Activated T-helper 2 cell treated with anti-CD3 and anti-CD28 coated beads, Interferon-gamma antibody, Interleukin-2, Interleukin-4, amounts not matched to agents 10 μg/mL and 5 μg/mL and 100 μg/mL, durations not matched to agents 14 hours and 24 hours and 36 hours (primary cell): ENCODE measurements at regions not wholly inside any gene's neighbourhood (a gene's known extent, or its start where the extent isn't known, plus 50 kb on each side); places are given as distances from the start of the nearest gene placed in this dataset.
A peak's percentile ranks its signal among the peaks of the same experiment; 100 is the strongest.

Source experiments
- DNase-seq: peaks from one replicate; pipeline ENCODE4 v3.0.0; 2021; ENCODE audit warnings: low spot score
- H3K27ac Mint-ChIP-seq: one replicate; pipeline ENCODE4 v1.8.0; 2021; ENCODE audit warnings: mixed read lengths
- H3K27me3 Mint-ChIP-seq: one replicate; pipeline ENCODE4 v1.8.0; 2021; ENCODE audit warnings: low read depth, mixed read lengths
- H3K36me3 Mint-ChIP-seq: one replicate; pipeline ENCODE4 v1.8.0; 2021; ENCODE audit warnings: low read depth, mixed read lengths
- H3K4me1 Mint-ChIP-seq: one replicate; pipeline ENCODE4 v1.8.0; 2021; ENCODE audit warnings: low read depth, mixed read lengths
- H3K4me3 Mint-ChIP-seq: one replicate; pipeline ENCODE4 v1.8.0; 2021; ENCODE audit warnings: low read depth, mild to moderate bottlenecking, moderate library complexity, mixed read lengths
- H3K9me3 Mint-ChIP-seq: one replicate; pipeline ENCODE4 v1.8.0; 2021; ENCODE audit warnings: mixed read lengths
- intact Hi-C: fragments of 100-400 bp; cut with micrococcal nuclease; formaldehyde crosslinking; loops from one replicate; pipeline ENCODE4 v1.15.1; 2023

DNA sequence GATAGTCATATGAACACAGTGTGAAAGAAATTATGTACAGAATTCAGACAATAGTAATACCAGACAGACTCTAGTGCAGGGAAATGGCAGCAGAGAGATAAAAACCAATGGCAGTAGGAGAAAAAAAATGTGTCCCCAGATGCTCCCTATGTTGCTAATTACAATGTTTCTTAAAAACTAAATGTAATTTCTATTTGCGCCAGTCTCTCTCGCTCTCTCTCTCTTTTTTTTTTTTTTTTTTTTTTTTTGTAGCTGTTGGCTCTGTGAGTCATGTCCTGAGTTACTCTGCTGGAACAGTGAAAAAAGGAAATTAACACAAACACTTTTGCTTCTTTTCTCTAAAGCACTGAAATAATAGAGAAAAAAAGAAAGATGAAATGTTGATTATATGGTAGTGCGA lies 871.9 kb downstream of the GBE1 start:
- no peaks in the 10 kb centered on the region for H3K4me1 Mint-ChIP-seq
- no peak for DNase-seq
- H3K27me3 Mint-ChIP-seq, result no peaks in the 10 kb centered on the region
- no peak overlapping the region for H3K27ac Mint-ChIP-seq
- no peaks in the 10 kb centered on the region for H3K36me3 Mint-ChIP-seq
- H3K4me3 Mint-ChIP-seq, result no peak overlapping the region
- intact Hi-C loops, result no loop called here
- H3K9me3 Mint-ChIP-seq, result peaks cover 47% of the 10 kb centered on the region

DNA sequence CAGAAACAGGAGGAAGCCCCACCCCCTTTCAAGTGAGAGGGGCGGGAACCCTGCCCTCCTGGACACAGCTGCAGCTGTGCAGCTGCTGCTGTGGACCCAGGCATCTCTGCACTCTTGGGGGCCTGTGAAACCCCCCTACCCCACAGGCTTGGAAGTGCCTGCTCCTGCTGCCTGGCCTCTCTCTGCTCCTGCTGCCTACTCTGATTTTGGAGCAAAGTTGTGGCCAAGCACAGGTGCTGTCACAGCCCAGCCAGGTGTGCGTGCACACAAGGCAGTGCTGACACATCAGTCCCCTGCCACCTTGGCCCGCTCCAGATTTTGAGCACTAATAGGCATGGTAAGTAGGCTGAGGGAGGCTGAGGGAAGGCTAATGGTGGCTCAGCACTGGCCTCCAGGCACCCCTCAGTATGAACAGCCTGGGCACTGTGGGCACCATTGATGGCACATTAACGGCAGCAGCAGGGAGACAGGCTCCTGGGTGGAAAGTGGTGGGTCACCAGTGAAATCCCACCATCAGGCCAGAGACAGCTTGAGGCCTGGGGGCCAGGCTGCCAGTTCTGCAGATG lies 890.9 kb downstream of the GBE1 start:
- Mint-ChIP-seq H3K9me3 (peaks cover 44% of the 10 kb centered on the region), H3K4me1 (no peaks in the 10 kb centered on the region), H3K36me3 (no peaks in the 10 kb centered on the region), H3K27me3 (no peaks in the 10 kb centered on the region), H3K4me3 (no peak overlapping the region), H3K27ac (no peak overlapping the region)
- no peak for DNase-seq
- intact Hi-C loops, result no loop called here

DNA sequence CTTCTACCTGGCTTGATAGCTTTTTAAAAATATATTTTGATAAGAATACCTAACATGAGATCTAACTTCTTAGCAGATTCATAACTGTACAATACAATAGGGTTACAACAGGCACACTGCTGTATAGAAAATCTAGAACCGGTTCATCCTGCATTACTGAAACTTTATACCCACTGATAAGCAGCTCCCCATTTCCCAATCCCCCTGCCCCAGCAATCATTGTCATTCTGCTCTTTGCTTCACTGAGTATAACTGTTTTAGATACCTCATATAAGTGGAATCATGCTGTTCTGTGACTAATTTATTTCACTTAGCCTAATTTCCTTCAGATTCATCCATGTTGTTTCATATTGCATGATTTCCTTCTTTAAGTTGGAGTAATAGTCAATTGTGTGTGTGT lies 906.0 kb downstream of the GBE1 start:
- no peaks in the 10 kb centered on the region for H3K27me3 Mint-ChIP-seq
- H3K36me3 Mint-ChIP-seq, result no peaks in the 10 kb centered on the region
- no peak overlapping the region for H3K4me3 Mint-ChIP-seq
- no peaks in the 10 kb centered on the region for H3K4me1 Mint-ChIP-seq
- DNase-seq, result no peak
- intact Hi-C loops, result no loop called here
- H3K9me3 Mint-ChIP-seq, result peaks cover 35% of the 10 kb centered on the region
- no peak overlapping the region for H3K27ac Mint-ChIP-seq

DNA sequence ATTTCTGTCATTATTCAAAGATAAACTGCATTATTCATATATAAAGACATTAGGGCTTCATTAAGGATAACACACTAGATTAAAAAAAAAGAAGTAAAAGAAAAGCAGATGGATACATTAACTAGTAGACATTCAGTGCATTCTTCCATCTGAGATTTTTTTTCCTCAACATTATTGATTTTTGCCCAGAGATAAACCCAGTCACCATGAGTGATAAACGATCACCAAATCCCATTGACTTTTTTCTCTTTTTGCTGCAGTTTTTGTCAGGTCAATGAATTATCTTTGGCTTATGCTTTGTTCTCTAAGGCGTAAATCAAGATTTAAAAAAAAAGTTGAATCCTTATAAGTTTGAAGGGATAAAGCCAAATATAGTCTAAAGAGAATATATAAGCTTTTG lies 925.0 kb downstream of the GBE1 start:
- H3K9me3 Mint-ChIP-seq, result peaks cover 24% of the 10 kb centered on the region
- no peak overlapping the region for H3K27ac Mint-ChIP-seq
- DNase-seq, result no peak
- intact Hi-C loops, result no loop called here
- H3K4me1 Mint-ChIP-seq, result no peaks in the 10 kb centered on the region
- H3K4me3 Mint-ChIP-seq, result no peak overlapping the region
- no peaks in the 10 kb centered on the region for H3K36me3 Mint-ChIP-seq
- no peaks in the 10 kb centered on the region for H3K27me3 Mint-ChIP-seq

DNA sequence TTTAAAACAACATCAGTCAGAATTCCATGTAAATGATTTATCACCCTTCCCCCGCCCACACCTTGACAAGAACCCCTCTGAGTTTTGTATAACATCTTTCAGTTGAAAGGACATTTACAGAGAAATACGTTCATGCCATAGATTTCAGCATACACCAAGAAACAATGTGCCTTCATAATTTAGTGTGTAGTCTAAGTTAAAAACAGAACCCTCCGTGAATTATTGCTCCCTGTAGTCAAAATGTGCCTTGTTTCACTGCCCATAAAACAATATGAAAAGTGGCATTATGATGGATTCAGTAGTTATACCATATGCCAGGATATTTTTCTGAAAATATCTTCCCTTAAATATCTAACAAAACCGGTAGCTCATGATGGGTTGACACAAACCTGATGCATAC lies 953.9 kb downstream of the GBE1 start:
- no peak for DNase-seq
- Mint-ChIP-seq H3K4me3 (no peak overlapping the region), H3K9me3 (peaks cover 19% of the 10 kb centered on the region), H3K36me3 (no peaks in the 10 kb centered on the region), H3K27ac (no peak overlapping the region), H3K27me3 (no peaks in the 10 kb centered on the region), H3K4me1 (no peaks in the 10 kb centered on the region)
- intact Hi-C loops, result no loop called here

DNA sequence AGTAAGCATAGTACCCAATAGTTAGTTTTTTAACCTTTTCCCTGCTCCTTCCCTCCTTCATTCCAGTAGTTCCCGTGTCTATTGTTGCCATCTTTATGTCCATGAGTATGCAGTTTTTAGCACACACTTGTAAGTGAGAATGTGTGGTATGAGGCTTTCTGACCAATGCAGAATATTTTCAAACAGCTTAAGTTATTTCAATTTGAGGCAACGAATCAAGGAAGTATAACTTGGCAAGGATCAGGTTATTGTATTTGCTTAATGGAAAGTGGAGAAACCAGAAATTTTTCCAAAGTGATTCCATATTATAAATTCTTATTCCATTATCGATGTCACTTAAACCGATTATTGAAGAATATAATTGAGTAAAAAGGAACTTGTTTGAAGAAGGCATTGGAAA lies 954.8 kb downstream of the GBE1 start:
- intact Hi-C loops, result no loop called here
- H3K4me3 Mint-ChIP-seq, result no peak overlapping the region
- H3K4me1 Mint-ChIP-seq, result no peaks in the 10 kb centered on the region
- H3K36me3 Mint-ChIP-seq, result no peaks in the 10 kb centered on the region
- H3K9me3 Mint-ChIP-seq, result peaks cover 25% of the 10 kb centered on the region
- H3K27ac Mint-ChIP-seq, result no peak overlapping the region
- DNase-seq, result no peak
- H3K27me3 Mint-ChIP-seq, result no peaks in the 10 kb centered on the region

DNA sequence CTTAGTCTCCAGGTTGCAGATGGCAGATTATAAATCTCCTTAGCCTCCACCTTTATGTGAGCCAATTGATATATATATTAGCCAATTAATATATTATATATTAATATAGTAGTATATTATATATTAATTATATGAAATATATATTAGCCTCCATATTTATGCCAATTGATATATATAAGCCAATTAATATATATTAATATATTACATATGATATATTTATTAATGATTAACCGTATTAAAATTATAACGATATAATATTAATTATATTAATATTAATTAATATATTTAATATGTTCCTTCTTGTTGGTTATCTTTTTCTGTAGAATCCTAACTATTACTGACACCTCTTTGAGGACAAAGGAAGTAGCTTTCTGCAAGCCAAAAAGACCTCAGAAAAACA lies 972.5 kb downstream of the GBE1 start:
- no peak overlapping the region for H3K4me3 Mint-ChIP-seq
- H3K27ac Mint-ChIP-seq, result no peak overlapping the region
- no peaks in the 10 kb centered on the region for H3K27me3 Mint-ChIP-seq
- no peaks in the 10 kb centered on the region for H3K36me3 Mint-ChIP-seq
- no peak for DNase-seq
- H3K9me3 Mint-ChIP-seq, result peaks cover 28% of the 10 kb centered on the region
- intact Hi-C loops, result no loop called here
- no peaks in the 10 kb centered on the region for H3K4me1 Mint-ChIP-seq

DNA sequence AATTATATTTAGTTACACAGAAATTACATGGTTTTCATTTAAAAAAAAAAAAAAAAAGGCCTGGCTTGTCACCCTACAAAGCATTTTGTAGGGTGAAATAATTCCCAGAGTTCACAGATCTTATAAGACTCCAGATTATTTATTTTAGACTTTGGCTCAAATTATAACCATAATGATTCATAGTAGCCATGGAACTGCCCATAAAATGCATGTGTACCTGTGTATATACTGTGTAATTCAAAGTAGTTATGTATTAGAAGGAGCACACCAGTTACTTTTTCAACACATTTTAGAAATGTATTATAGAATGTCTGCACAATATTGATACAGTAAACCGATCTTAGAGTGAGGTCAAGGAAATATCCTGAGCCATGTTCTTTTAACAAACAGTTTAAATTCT lies 975.6 kb downstream of the GBE1 start:
- intact Hi-C loops, result no loop called here
- Mint-ChIP-seq H3K36me3 (no peaks in the 10 kb centered on the region), H3K27me3 (no peaks in the 10 kb centered on the region), H3K4me3 (no peak overlapping the region), H3K4me1 (no peaks in the 10 kb centered on the region), H3K27ac (no peak overlapping the region), H3K9me3 (peaks cover 30% of the 10 kb centered on the region)
- DNase-seq, result no peak

DNA sequence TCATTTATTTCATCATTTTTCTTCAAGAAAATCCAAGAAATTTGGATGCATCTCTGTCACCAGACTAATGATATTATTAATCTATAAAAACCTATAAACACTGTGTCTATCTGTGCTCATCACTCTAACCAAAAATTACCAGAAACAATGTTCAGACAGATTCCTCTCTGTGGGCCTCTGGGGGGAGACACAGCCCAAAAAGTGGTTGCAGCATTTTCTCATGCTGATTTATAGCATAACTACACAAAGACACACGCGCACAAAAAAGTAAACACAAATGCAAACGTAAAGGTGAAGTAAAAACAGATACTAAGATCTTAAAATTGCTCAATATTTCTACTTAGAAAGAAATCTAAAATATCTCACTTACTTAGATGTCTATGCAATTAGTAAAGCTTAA lies 976.0 kb downstream of the GBE1 start:
- DNase-seq, result no peak
- no peaks in the 10 kb centered on the region for H3K27me3 Mint-ChIP-seq
- H3K27ac Mint-ChIP-seq, result no peak overlapping the region
- intact Hi-C loops, result no loop called here
- no peak overlapping the region for H3K4me3 Mint-ChIP-seq
- H3K4me1 Mint-ChIP-seq, result no peaks in the 10 kb centered on the region
- H3K36me3 Mint-ChIP-seq, result no peaks in the 10 kb centered on the region
- H3K9me3 Mint-ChIP-seq, result peaks cover 30% of the 10 kb centered on the region

DNA sequence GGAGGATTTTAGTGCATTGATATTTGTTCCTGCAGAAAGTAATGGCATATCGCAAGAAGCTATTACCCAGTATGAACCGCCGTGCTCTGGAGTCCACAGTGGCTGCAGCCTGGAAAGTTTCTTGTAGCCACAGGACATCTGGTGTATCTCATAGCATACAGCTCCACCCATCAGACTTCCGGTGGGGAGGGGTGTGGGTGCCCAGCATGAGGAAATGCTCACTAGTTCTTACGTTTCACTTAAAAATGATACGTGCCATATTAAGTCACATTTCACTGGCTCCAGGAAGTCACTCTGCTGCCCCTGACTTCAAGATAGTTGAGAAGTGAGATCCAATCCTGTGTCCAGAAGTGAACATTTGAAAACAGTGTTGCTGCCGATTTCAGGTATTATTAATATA lies 990.4 kb downstream of the GBE1 start:
- H3K4me1 Mint-ChIP-seq, result no peaks in the 10 kb centered on the region
- no peak overlapping the region for H3K27ac Mint-ChIP-seq
- peaks cover 14% of the 10 kb centered on the region for H3K9me3 Mint-ChIP-seq
- H3K36me3 Mint-ChIP-seq, result no peaks in the 10 kb centered on the region
- no peaks in the 10 kb centered on the region for H3K27me3 Mint-ChIP-seq
- DNase-seq, result no peak
- intact Hi-C loops, result no loop called here
- H3K4me3 Mint-ChIP-seq, result no peak overlapping the region

DNA sequence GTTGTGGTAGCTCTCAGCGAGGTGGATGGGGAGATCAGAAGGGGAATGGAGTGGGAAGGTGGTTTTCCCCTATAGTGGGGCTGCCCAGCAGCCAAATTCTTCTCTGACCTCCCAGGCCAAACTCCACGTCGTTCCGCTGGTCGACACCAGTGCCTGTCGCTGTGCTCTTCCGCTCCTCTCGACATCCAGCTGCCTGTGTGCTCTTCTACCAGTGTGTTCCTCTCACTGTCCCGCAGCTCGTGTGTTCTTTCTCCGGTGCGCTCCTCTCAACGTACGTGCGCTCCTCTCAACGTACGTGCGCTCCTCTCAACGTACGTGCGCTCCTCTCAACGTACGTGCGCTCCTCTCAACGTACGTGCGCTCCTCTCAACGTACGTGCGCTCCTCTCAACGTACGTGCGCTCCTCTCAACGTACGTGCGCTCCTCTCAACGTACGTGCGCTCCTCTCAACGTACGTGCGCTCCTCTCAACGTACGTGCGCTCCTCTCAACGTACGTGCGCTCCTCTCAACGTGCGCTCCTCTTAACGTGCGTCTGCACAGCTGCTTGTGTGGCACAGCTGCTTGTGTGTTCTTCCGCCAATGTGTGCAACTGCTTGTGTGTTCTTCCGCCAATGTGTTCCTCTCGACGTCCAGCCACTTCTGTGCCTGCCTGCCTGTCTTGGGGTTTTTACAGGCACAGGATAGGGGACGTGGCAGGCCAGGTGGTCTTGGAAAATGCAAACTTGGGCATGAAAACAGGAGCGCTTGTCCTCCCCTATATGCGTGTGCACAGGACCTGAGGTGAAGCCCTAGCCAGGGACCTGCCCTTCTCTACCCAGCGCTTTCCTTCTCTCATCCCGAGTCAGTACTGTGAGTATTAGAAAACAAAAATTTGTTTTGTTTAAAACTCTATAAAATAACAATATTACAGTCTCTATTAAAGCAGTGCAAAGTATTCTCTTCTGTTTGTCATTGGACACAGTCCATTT lies 991.1 kb downstream of the GBE1 start:
- Mint-ChIP-seq H3K4me3 (peak overlapping the region; percentile 27), H3K9me3 (peaks cover 14% of the 10 kb centered on the region), H3K27ac (no peak overlapping the region), H3K4me1 (no peaks in the 10 kb centered on the region), H3K27me3 (no peaks in the 10 kb centered on the region), H3K36me3 (no peaks in the 10 kb centered on the region)
- intact Hi-C loops, result no loop called here
- no peak for DNase-seq

DNA sequence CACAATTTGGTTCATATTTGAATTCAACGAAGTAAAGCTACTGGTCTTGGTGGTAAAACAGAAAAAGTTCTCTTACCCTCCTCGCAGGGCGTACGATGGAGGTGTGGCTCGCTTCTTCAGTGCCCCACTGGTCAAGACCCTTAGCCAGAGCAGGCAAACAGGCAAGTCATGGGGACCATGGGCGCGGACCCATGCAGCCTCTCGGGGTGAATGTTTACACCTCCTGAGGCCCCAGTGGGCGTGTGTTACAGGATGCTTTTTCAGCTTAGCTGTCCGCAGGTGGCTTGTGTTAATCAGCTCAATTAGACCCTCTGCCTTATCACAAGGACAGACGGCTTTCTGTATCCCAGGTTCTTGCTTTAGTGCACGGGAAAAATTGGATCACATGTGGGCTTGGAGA lies 991.8 kb downstream of the GBE1 start:
- H3K27ac Mint-ChIP-seq, result no peak overlapping the region
- intact Hi-C loops, result no loop called here

DNA sequence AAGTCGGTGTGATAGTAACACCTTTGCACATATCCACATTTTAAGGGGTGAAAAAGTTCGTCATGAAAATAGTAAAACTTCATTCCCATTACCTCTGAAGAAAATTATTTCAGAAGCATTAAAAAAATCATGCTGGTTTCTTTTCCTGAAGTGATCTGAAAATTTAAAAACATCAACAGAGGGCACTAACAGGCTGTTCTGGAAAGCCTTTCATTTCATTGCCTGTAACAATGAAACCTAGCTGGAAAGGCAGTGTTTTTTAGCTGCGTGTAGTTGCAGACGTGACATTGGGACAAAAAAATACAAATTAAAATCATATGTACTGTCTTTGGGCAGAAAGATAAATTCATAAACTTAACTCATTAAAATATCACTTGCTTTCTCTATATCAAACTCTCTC lies 993.8 kb downstream of the GBE1 start:
- no peaks in the 10 kb centered on the region for H3K4me1 Mint-ChIP-seq
- H3K27me3 Mint-ChIP-seq, result no peaks in the 10 kb centered on the region
- no peak overlapping the region for H3K27ac Mint-ChIP-seq
- no peak for DNase-seq
- H3K9me3 Mint-ChIP-seq, result peaks cover 20% of the 10 kb centered on the region
- no peak overlapping the region for H3K4me3 Mint-ChIP-seq
- no peaks in the 10 kb centered on the region for H3K36me3 Mint-ChIP-seq
- intact Hi-C loops, result no loop called here

More for the DNA sequence above, 991.8 kb downstream of the GBE1 start:
- no peaks in the 10 kb centered on the region for H3K4me1 Mint-ChIP-seq
- no peaks in the 10 kb centered on the region for H3K36me3 Mint-ChIP-seq
- no peak for DNase-seq
- H3K27me3 Mint-ChIP-seq, result no peaks in the 10 kb centered on the region
- no peak overlapping the region for H3K4me3 Mint-ChIP-seq
- peaks cover 14% of the 10 kb centered on the region for H3K9me3 Mint-ChIP-seq
